ENCODE measurements at regions not wholly inside any gene's neighbourhood (a gene's known extent, or its start where the extent isn't known, plus 50 kb on each side); places are given as distances from the start of the nearest gene placed in this dataset.

DNA sequence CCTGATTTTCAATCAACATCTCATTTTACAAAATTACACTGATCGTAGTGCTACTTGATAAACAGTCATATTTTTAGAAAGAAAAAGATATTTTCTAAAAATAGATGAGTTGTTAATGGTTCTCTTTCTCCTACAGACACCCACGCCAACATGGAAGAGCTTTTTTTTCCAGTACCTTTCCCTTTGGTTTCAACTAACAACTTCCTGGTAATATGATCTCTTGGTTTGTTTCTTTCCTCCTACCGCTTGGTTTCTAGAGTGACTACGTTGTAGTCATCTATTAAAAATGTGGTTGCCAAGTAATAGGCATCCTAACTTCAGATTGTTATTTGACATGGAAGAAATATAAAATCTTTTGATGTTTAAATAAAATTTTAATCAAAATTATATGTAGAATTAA is 189.0 kb downstream of the LACC1 start:
- TF ChIP-seq, protein P1, sequence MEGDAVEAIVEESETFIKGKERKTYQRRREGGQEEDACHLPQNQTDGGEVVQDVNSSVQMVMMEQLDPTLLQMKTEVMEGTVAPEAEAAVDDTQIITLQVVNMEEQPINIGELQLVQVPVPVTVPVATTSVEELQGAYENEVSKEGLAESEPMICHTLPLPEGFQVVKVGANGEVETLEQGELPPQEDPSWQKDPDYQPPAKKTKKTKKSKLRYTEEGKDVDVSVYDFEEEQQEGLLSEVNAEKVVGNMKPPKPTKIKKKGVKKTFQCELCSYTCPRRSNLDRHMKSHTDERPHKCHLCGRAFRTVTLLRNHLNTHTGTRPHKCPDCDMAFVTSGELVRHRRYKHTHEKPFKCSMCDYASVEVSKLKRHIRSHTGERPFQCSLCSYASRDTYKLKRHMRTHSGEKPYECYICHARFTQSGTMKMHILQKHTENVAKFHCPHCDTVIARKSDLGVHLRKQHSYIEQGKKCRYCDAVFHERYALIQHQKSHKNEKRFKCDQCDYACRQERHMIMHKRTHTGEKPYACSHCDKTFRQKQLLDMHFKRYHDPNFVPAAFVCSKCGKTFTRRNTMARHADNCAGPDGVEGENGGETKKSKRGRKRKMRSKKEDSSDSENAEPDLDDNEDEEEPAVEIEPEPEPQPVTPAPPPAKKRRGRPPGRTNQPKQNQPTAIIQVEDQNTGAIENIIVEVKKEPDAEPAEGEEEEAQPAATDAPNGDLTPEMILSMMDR (IDR thresholded peaks at IDR 0.05): no peak
- TF ChIP-seq ZFX (IDR thresholded peaks at IDR 0.05; ENCODE audit: borderline replicate concordance): no peak

Measured in 22Rv1 (cell line).